Sigmoid colon (tissue), 4 donors: ENCODE measurements at regions not wholly inside any gene's neighbourhood (a gene's known extent, or its start where the extent isn't known, plus 50 kb on each side); places are given as distances from the start of the nearest gene placed in this dataset.

Experiments used
- CTCF ChIP-seq, 4 experiments: fragments of 450-650 bp in 3 of 4; fragments of 200-600 bp in 1 of 4; IDR thresholded peaks; one replicate each; pipeline ENCODE4 v1.5.1; 2016 to 2019; ENCODE audit warnings: antibody characterized with exemption in 4 of 4, mild to moderate bottlenecking in 3 of 4, moderate library complexity in 2 of 4
- EP300 ChIP-seq, 4 donors: sonication (generic); formaldehyde crosslinking; IDR thresholded peaks; one replicate each; pipeline ENCODE4 v1.6.1; 2017; ENCODE audit warnings: antibody characterized with exemption in 4 of 4
- POLR2A ChIP-seq, 2 donors: fragments of 450-650 bp; IDR thresholded peaks; one replicate each; pipeline ENCODE4 v1.6.1; 2016; ENCODE audit warnings: antibody characterized with exemption in 2 of 2, mild to moderate bottlenecking in 2 of 2, moderate library complexity in 2 of 2

- no peak for TF ChIP-seq CTCF (IDR thresholded peaks at IDR 0.05)
- no peak for TF ChIP-seq EP300 (IDR thresholded peaks at IDR 0.05)
- TF ChIP-seq POLR2A (IDR thresholded peaks at IDR 0.05) = no peak
Measured at GRCh38 chr17:13919818-13920217, 149.5 kb upstream of the COX10 start.
